ENCODE measurements at regions not wholly inside any gene's neighbourhood (a gene's known extent, or its start where the extent isn't known, plus 50 kb on each side); places are given as distances from the start of the nearest gene placed in this dataset.

DNA sequence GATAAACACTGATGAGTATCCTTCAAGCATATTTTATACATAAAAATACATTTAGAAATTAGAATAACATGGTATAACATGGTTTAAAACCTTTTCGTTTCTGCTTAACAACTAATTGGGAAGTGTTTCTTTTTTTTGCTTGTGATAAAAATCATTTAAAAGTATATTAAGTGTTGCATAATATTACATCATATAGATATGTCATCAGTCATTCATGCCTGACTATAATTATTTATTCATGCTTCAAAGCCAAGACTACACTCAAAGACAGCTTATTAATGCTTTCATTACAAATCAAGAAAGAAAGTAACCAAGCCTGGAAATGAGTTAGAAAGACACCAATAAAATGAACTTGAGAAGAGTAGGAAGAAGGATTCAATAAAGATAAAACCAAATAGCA, 136.6 kb upstream of the TP63 start:
- H3K4me3 ChIP-seq (ENCODE audit: low read length) = no peak overlapping the region
- DNase-seq (ENCODE audit: low read depth, low spot score) = no peak

DNA sequence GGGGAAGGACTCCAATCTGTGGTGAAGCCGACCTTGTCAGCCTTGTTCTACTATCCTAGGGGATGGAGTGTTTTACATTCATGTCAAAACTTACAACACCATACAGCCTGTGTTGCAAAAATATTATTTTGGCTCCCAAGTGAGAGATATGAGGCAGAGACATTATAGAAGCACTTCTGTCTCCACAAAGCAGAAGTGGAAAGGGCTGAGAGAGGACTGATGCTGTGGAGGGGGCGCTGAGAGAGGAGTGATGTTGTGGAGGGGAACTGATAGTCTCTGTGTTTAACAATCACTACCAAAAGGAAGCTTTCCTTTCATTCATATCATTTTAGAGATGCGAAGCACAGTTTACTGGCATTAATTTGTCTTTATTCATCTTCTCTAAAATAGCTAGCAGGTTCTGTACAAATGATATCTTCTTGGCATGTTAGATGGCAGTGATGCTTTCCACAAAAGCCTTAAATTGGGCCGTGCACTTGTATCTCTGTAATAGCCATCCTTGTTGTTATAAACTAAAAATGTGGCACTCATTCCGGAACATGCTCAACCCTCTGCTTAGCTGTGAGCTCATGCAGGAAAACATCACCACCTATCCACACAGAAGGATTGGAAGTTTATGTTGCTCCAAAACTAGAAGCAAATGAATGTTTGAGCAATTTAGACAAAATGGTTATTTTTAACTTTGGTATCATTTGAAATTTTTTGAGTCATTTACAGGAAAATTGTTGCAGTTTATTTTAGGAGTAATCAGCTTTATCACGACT, 134.6 kb upstream of the TP63 start:
- H3K4me3 ChIP-seq (ENCODE audit: low read length) = no peak overlapping the region
- DNase-seq (ENCODE audit: low read depth, low spot score) = no peak

DNA sequence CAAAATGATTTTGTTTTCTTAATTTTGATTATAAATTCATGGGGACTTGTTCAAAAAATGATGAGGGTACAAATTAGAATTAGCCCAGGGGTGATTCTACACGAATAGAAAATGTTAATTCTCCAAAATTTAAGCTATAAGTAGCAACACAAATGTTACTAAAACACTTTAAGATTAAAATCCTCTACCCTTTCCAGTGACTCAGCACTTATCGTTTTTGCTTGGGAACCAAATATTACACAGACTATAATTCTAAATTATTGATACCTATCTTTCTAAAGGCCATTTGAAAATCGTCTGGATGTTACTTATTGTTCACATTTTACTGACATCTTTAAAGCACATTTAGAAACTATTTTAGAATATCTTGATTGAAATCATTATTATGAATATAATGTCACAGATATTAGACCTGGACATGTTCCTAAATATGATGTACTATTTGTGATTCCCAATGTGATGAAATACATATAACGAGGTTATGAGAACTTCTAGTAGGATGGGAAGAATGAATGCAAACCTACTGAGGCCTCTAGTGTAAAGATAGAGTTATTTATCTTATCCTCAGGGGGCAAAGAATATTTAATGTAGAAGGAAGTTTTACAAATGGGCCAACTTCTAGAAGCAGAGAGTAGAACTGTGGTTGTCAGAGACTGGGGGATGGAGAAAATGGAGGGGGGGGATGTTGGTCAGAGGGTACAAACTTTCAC, 132.0 kb upstream of the TP63 start:
- no peak for DNase-seq (ENCODE audit: low read depth, low spot score)
- no peak overlapping the region for H3K4me3 ChIP-seq (ENCODE audit: low read length)

- no peak overlapping the region for H3K4me3 ChIP-seq (ENCODE audit: low read length)
- DNase-seq (ENCODE audit: low read depth, low spot score) = no peak
These were observed 130.9 kb upstream of the TP63 start for GRCh38 chr3:189500299-189500698.

GRCh38 chr3:189500798-189501495, 130.2 kb upstream of the TP63 start:
- no peak for DNase-seq (ENCODE audit: low read depth, low spot score)
- H3K4me3 ChIP-seq (ENCODE audit: low read length) = no peak overlapping the region

DNA sequence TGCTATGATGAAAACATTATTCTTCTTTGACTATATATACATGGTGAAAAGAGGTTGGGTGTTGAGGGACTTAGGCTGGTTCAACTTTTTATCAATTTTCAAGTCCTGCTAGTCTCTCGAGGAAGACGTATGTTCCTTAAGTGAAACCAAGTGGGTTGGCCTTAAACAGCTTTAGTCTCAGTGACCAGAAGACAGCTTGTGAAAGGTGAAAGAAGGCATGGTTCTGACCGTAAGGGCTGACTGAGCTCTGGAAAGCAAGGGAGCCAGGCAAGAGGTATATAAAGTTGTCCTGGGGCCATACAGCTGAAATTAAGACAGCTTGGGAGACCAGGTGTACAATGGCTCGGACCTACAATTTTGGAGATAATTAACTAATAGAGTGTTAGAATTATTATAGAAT, 128.9 kb upstream of the TP63 start:
- no peak for DNase-seq (ENCODE audit: low read depth, low spot score)
- H3K4me3 ChIP-seq (ENCODE audit: low read length) = no peak overlapping the region

- H3K4me3 ChIP-seq (ENCODE audit: low read length) = no peak overlapping the region
- DNase-seq (ENCODE audit: low read depth, low spot score) = no peak
These were observed 128.4 kb upstream of the TP63 start for GRCh38 chr3:189502676-189503257.

DNA sequence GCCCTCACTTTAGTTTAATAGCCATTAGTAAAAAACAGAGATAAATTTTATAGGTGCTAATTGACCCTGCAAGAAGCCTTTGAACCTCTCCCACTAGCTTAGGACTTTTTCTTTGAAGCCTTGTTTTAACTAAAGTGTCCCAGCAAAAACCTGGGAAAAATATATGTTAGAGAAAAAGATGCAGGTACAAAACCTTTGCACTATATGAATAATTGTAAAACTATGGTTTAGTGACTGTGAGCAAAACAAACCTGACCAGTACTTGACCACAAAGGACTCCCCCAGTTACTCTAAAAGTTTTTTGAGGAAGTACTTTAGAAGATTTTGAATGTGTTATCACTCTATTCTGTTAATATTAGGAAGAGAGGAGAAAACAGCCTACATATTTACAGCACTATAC, 123.3 kb upstream of the TP63 start:
- DNase-seq (ENCODE audit: low read depth, low spot score) = no peak

GRCh38 chr3:189508784-189509501, 122.2 kb upstream of the TP63 start:
- DNase-seq (ENCODE audit: low read depth, low spot score) = no peak
- H3K4me3 ChIP-seq (ENCODE audit: low read length) = no peak overlapping the region

More for the DNA sequence above, 123.3 kb upstream of the TP63 start:
- H3K4me3 ChIP-seq (ENCODE audit: low read length) = no peak overlapping the region

GRCh38 chr3:189512039-189512438, 119.2 kb upstream of the TP63 start:
- H3K4me3 ChIP-seq (ENCODE audit: low read length) = no peak overlapping the region
- DNase-seq (ENCODE audit: low read depth, low spot score) = no peak

GRCh38 chr3:189512821-189513220, 118.4 kb upstream of the TP63 start:
- no peak overlapping the region for H3K4me3 ChIP-seq (ENCODE audit: low read length)
- no peak for DNase-seq (ENCODE audit: low read depth, low spot score)

GRCh38 chr3:189513281-189514117, 117.7 kb upstream of the TP63 start:
- DNase-seq (ENCODE audit: low read depth, low spot score) = no peak
- no peak overlapping the region for H3K4me3 ChIP-seq (ENCODE audit: low read length)

DNA sequence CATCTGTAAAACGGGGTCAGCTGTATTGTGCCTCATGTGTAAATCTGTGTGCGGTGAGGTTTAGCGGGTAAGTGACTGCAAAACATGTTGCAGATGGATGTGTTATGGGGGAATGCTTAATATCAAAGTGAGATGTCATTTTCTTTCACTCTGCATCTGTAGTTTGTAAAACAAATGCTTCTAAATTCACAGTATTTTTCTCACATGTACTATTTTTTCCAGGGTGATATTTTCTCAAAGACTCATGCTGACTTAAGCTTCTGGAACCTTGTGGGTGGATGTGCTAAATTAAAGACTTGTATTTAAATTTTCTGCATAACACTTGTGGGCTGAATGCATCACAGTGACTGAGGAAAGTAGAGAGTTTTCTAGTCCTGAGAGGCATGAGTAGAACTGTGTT, 115.2 kb upstream of the TP63 start:
- DNase-seq (ENCODE audit: low read depth, low spot score) = no peak
- no peak overlapping the region for H3K4me3 ChIP-seq (ENCODE audit: low read length)

DNA sequence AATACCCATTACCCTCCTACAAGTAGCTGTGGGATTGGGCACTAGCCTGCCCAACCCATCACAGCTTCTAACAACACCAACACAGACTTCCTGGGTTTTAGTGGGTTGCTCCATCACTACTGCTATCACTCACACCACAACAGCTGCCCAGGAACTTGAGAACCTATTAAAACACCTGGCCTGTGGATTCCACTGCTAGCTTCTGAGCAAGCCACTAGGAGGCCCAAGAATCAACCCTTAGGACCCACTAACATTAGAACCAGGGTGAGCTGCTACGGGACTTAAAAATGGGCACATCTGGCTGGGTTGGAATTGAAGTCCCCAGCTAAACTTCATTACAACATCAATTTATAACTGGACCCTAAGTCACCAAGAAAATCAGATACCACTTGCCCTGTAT, 113.2 kb upstream of the TP63 start:
- no peak for DNase-seq (ENCODE audit: low read depth, low spot score)

DNA sequence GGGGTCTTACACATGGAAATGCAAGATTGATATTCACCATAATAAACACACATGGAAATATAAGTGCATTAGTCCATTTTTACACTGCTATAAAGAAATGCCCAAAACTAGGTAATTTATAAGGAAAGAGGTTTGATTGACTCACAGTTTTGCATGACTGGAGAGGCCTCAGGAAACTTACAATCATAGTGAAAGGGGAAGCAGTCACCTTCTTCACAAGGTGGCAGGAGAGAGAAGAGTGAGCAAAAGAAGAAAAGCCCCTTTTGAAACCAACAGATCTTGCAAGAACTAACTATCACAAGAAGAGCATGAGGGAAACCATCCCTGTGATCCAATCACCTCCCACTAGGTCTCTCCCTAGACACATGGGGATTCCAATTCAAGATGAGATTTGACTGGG, 111.7 kb upstream of the TP63 start:
- DNase-seq (ENCODE audit: low read depth, low spot score) = no peak
- H3K4me3 ChIP-seq (ENCODE audit: low read length) = no peak overlapping the region

More for the DNA sequence above, 113.2 kb upstream of the TP63 start:
- no peak overlapping the region for H3K4me3 ChIP-seq (ENCODE audit: low read length)

DNA sequence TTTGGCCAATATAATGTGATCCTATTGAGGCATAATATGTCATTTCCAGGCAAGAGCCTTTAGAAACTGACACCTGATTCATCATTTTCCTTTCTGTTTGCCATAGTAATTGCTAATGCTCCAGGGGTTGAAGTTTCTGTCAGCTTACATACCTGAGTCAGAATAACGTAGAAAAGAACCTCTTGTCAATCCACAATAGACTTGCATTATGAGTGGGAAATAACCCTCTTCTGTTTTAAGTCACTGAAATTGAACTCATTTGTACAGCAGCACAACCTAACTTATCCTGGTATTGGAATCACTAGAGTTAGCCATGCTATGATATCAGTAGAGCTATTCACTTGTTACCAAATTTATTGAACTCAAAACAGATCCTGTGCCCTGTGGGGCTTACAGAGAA, 101.7 kb upstream of the TP63 start:
- no peak for DNase-seq (ENCODE audit: low read depth, low spot score)
- no peak overlapping the region for H3K4me3 ChIP-seq (ENCODE audit: low read length)

GRCh38 chr3:189529889-189530471, 101.2 kb upstream of the TP63 start:
- no peak overlapping the region for H3K4me3 ChIP-seq (ENCODE audit: low read length)
- DNase-seq (ENCODE audit: low read depth, low spot score) = no peak

GRCh38 chr3:189530822-189531221, 100.4 kb upstream of the TP63 start:
- no peak overlapping the region for H3K4me3 ChIP-seq (ENCODE audit: low read length)
- peak; percentile 52 for DNase-seq (ENCODE audit: low read depth, low spot score)

All from Jurkat, Clone E6-1 (cell line).